Superior temporal gyrus (tissue), 1 donor: ENCODE measurements at regions not wholly inside any gene's neighbourhood (a gene's known extent, or its start where the extent isn't known, plus 50 kb on each side); places are given as distances from the start of the nearest gene placed in this dataset.
"Not testable (repeated sequence)": the region's sequence is repeated elsewhere in the genome, so short reads cannot be mapped to it uniquely, and the experiment has no call there.

Experiments used
- DNase-seq: peaks from one replicate; pipeline ENCODE4 v3.0.0-alpha.2; 2016; ENCODE audit errors: extremely low spot score

GRCh38 chr10:22875581-22875980 lies 52.3 kb upstream of the ARMC3 start:
- DNase-seq: no peak

- DNase-seq: peak; percentile 87
Observed at GRCh38 chr10:22874189-22874854, 53.5 kb upstream of the ARMC3 start.

DNA sequence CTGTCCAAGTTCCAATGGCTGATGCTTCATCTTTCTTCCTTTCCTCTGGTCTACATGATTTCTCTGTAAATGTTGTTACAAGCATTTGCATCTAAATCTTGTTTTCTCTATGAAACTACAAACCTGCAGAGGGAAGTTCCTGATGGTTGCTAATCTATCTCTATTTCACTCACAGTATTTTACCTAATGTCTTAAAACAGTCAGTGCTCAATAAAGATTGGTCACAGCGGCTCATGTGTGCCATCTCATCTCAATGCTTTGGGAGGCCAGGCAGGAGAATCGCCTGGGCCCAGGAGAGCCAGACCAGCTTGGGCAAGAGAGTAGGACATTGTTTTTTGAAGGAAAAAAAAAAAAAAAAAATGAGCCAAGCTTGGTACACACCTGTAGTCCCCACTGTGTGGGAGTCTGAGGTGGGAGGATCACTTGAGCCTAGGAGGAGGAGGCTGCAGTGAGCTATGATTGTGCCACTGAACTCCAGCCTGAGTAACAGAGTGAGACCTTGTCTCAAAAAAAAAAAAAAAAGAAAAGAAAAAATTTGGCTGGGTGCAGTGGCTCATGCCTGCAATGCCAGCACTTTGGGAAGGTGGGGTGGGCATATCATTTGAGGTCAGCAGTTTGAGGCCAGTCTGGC lies 71.3 kb upstream of the ARMC3 start:
- DNase-seq: no peak

- no peak for DNase-seq
Observed at GRCh38 chr10:22854935-22855421, 72.9 kb upstream of the ARMC3 start.

DNA sequence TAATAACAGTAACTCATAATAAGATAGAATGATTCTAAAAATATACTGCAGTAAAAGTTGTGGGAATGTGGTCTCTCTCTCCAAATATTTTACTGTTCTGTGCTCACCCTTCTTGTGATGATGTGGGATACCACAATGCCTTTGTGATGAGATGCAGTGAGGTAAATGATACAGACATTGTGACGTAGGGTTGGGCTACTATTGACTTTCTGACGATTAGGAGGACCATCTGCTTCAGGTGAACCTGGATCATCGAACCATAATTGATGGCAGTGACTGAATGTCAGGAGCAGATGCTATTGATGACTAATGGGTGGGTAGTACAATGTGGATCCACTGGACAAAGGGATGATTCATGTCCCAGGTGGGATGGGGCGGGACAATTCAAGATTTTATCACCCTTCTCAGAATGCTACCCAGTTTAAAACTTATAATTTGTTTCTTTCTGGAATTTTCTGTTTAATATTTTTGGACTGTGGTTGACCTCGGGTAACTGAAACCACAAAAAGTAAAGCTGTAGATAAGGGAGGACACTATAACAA lies 73.9 kb upstream of the ARMC3 start:
- DNase-seq: no peak

DNA sequence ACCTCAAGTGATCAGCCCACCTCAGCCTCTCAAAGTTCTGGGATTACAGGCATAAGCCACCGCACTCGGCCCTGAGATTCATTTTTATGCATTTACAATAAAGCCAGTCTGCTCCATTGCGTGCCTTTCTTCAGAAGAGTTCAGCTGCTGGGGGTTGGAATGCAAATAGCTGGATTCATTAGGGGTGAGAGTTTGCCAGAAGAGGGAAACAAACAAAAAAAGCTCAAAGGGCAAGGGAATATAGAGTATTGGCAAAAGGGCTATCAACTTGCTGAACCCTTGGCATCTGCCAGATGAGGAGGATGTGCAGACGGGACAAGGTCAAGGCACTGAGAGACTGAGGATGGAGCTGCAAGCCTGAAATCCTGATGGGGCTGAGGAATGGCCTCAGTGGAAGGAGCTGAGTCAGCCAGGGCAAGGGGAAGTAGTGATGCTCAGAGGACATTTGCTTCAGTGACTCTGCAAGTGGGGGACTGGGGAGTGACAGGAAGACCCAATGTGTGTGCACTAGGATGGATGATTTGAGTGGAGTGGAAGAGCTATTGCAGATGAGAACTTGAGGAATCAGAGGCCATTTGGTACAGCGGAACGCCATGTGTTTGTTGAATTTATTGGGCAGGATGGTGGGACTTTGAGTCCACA lies 75.0 kb upstream of the ARMC3 start:
- DNase-seq: no peak

- DNase-seq: no peak
Observed at GRCh38 chr10:22851865-22852239, 76.0 kb upstream of the ARMC3 start.

- DNase-seq: no peak
Observed at GRCh38 chr10:22850541-22850940, 77.3 kb upstream of the ARMC3 start.

DNA sequence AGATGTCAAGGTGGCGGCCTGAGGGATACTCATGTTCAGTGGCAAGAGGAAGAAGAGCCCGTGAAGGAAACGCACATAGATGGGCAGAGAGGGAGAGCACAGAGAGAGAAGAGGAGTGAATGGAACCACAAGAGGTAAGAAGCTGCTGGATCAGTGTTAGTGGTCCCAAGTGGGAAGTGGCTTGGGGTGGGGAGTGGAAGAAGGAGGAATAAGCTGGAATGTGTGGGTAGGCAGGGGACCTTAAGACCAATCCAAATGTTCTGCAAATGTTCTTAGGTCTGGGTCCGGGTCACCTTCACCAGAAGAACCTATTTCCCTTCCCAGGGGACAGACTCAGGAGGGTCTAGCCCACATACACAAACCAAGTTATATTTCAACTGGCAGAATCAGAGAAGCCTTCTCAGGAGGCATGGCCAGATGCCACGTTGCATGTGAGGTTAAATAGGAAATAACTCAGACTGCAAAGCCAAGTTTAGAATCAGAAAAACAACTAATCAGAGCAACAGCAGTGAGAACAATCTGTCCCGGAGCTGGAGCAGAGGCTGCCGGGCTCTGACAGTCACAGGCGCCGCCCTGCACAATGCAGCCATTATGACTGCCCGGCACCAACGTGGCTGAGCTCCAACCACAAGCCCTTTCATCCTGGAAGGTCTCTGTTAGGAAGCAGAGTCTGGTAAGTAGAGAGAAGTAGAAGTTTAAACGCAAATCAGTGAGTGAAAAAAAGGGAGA lies 78.6 kb upstream of the ARMC3 start:
- DNase-seq: peak; percentile 97

DNA sequence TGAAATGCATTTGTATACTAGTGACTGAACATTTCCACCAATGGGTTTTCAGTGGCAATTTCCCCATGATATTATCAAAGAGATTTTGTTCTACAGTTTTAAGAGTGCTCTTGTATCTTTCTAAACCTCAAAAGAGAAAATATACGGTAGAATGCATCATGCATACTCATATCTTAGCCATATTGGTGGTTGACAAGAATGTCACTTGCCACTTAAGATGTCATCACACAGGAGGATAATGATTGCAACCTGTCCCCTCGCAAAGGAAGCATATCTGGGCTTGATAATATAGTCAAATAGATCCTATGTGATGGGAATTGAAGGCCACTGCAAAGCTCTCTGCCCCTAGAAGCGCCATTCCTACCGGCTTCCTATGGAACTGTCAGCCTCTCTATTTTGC lies 79.3 kb upstream of the ARMC3 start:
- peak; percentile 44 for DNase-seq

DNA sequence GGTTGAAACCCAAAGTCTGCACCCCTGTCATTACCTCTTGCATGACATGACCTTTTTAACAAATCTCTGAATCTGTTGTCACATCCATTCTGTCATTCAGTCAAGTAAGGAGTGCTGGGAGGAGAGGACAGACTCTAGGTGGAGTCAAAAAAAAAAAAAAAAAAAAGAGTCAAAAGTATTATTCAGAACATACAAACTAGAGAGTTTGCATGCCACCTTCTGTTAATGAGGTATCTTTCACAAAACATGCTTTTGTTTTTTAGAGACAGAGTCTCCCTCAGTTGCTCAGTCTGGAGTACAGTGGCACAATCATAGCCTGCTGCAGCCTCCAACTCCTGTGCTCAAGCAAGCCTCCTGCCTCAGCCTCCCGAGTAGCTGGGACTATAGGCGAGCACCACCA lies 81.6 kb upstream of the ARMC3 start:
- no peak for DNase-seq

DNA sequence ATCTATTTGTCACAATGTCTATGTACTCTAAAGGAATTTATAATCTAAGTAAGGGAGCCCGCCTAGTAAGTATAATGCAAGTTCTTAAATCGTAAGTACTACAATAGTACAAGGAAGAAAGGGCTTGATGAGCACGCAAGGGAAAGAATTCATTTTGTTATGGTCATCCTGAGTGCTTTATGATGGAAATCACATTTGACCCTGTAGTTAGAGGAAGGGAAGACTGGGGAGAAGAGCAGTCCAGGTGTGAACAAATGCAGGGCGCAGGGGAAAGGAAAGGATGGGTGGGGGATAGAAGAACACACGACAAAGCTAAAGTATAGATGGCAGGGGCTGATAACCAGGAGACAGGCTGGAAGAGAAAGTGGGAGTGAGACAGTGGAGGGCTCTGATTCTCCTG lies 88.2 kb upstream of the ARMC3 start:
- DNase-seq: no peak

GRCh38 chr10:22837771-22838170 lies 90.1 kb upstream of the ARMC3 start:
- no peak for DNase-seq

- no peak for DNase-seq
Observed at GRCh38 chr10:22837351-22837750, 90.5 kb upstream of the ARMC3 start.

DNA sequence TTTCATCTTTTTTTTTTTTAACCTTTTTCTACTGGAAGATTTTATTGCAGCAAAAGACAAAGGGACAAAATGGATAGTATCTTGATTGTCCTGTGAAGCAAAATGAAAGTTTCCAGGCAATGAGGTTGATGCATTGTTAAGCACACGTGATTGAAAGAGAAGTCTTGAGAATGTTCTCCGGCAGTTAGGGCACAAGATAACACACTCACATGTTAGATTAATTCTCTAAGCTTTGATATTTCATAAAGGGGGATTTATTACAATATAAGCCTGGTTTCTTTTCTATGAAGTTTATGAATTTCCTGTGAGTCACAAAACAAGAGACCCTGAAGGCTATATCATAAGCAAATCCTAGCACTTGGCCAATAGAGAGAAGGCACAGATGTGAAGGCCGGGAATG lies 93.4 kb upstream of the ARMC3 start:
- peak; percentile 56 for DNase-seq

DNA sequence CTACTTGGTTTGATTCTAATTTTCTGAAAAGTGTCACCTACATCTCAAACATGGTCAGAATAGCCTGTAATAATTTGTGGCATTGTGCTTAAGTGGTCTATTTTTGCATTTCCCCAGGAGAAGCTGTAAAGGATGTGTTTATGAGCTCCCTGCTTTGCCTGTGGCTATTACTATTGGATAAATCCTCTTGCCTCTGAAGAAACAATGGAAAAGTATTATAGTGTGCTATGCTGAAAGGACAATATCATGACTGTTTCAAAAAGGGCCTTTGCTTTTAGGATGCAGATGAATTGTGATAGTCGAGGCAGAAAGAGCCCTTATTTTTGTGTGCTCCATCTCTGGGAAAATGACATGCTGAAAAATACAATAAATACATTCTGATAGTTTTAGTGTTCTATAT lies 94.1 kb upstream of the ARMC3 start:
- DNase-seq: peak; percentile 84

- DNase-seq: no peak
Observed at GRCh38 chr10:22833353-22833752, 94.5 kb upstream of the ARMC3 start.

GRCh38 chr10:22832851-22833250 lies 95.0 kb upstream of the ARMC3 start:
- no peak for DNase-seq

DNA sequence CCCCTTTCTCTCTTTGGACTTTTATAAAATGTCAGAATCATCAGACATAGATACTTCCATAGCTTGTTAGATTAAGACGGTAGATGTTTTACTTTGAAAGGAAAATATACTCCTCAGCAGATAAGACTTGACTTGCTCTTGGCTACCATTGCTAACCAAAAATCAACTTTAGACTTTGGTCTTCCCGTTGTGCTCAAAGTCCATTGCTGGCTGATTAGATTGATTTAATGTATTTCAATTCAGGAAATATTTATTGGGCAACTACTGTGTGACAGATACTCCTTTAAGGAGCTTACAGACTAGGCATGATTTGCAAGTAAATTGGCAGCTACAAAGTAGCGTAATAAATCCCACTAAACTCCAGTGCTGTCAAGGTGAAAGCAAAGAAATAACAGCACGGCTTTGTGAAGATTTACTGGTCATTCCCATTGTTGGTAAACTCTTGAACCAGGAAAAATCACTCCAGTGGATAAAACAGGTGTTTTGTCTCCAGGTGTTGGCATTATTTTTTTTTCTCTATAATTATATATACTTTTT lies 95.7 kb upstream of the ARMC3 start:
- DNase-seq: no peak

- DNase-seq: no peak
Observed at GRCh38 chr10:22831586-22831985, 96.3 kb upstream of the ARMC3 start.

DNA sequence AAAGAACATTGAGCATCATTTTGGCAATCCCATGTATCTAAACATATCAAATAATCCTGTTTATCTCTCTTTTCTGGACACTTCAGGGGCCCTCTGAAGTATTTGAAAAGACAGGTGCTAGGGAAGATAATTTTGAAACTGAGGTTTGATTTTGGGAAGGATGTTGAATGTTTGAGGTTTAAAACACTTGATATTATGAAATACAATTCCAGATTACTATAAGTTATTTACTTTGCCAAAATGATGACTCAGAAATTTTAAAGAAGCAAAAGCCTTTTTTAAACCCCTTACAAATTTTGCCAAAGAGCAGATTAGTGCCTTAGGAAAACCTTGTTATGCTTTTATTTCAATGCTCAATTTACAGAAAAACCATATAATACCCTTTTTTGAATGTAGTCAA lies 99.1 kb upstream of the ARMC3 start:
- not testable (repeated sequence) for DNase-seq

DNA sequence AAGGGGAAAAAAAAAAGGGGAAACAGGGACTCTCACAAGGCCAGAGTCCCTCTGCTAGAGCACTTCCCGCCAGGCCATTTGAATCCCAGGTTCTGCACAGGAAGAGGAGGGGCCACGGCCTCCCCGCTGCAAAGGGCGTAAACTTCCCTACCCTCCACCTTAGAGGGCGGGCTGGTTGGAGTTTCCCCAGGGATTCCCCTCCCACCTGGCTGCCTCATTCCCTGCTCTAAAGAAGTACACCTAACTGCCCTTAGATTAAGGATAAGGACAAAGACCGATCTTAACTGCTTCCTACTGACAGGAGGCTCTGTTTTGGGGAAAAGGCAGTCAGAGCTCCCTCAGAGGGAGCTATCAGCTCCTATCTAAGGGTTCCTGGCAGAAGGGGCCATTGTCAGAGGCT lies 102.0 kb upstream of the ARMC3 start:
- no peak for DNase-seq
